A673 (cell line): ENCODE measurements at regions not wholly inside any gene's neighbourhood (a gene's known extent, or its start where the extent isn't known, plus 50 kb on each side); places are given as distances from the start of the nearest gene placed in this dataset.
A peak's percentile ranks its signal among the peaks of the same experiment; 100 is the strongest.

Experiments used
- BruUV-seq: library from RNA; stranded (reverse); fragments of 400-500 nt; replicated peaks from 2 replicates; lab custom pipeline; 2021; lab: Mats Ljungman, UMichigan
- CTCF ChIA-PET: fragments of 300-600 bp; sonication (Branson Sonifier 250); formaldehyde crosslinking; loops from one replicate; lab custom pipeline; 2022; ENCODE audit warnings: antibody characterized with exemption; lab: Charles Lee
- POLR2A ChIA-PET: fragments of 300-600 bp; sonication (Branson Sonifier 250); formaldehyde crosslinking; loops from one replicate; lab custom pipeline; 2022; ENCODE audit warnings: antibody characterized with exemption; ENCODE audit not compliant: low non-redundant PET; lab: Charles Lee
- DNase-seq: peaks from one replicate; pipeline ENCODE4 v3.0.0-alpha.2; 2015; ENCODE audit warnings: low spot score
- H3K27ac ChIP-seq: fragments of 200-600 bp; sonication (generic); 2 replicates; pipeline ENCODE4 v1.5.1; 2016; ENCODE audit warnings: mixed run types, low read depth, mild to moderate bottlenecking, mixed read lengths, antibody characterized with exemption, low read length; ENCODE audit not compliant: poor library complexity, severe bottlenecking
- H3K27me3 ChIP-seq: fragments of 200-600 bp; sonication (generic); replicated peaks from 2 replicates; pipeline ENCODE4 v1.6.1; 2017; ENCODE audit warnings: mixed run types, low read depth, mild to moderate bottlenecking, mixed read lengths, antibody characterized with exemption, low read length; ENCODE audit not compliant: insufficient read depth, poor library complexity
- H3K36me3 ChIP-seq: fragments of 200-600 bp; sonication (generic); 2 replicates; pipeline ENCODE4 v1.6.1; 2016; ENCODE audit warnings: mixed run types, mild to moderate bottlenecking, mixed read lengths, antibody characterized with exemption, low read length; ENCODE audit not compliant: insufficient read depth, poor library complexity, severe bottlenecking
- H3K4me1 ChIP-seq: fragments of 200-600 bp; sonication (generic); 2 replicates; pipeline ENCODE4 v1.6.1; 2017; ENCODE audit warnings: mixed run types, mild to moderate bottlenecking, mixed read lengths, antibody characterized with exemption, low read length; ENCODE audit not compliant: insufficient read depth, poor library complexity, severe bottlenecking
- H3K4me3 ChIP-seq: fragments of 200-600 bp; sonication (generic); 2 replicates; pipeline ENCODE4 v1.5.1; 2016; ENCODE audit warnings: low read depth, mixed run types, mild to moderate bottlenecking, mixed read lengths, low read length; ENCODE audit not compliant: poor library complexity, severe bottlenecking
- H3K9me3 ChIP-seq: fragments of 200-600 bp; sonication (generic); 2 replicates; pipeline ENCODE4 v1.6.1; 2016; ENCODE audit warnings: mixed run types, low read depth, mild to moderate bottlenecking, mixed read lengths, antibody characterized with exemption, low read length; ENCODE audit not compliant: poor library complexity, severe bottlenecking
- CTCF ChIP-seq: fragments of 300-800, 200-600 bp; sonication (generic); conservative IDR thresholded peaks from 2 replicates; pipeline ENCODE4 v1.5.1; 2017; ENCODE audit warnings: low read depth, mild to moderate bottlenecking, antibody characterized with exemption, low read length, moderate library complexity, mixed read lengths
- EZH2 ChIP-seq: fragments of 200-600 bp; sonication (generic); IDR thresholded peaks from 2 replicates; pipeline ENCODE4 v1.6.1; 2017; ENCODE audit warnings: borderline replicate concordance, low read depth, mild to moderate bottlenecking, mixed read lengths, antibody characterized with exemption, low read length; ENCODE audit not compliant: poor library complexity, severe bottlenecking
- intact Hi-C: fragments of 100-400 bp; cut with micrococcal nuclease; formaldehyde crosslinking; loops from one replicate; pipeline ENCODE4 v1.10.0; 2022; ENCODE audit not compliant: unreplicated experiment

GRCh38 chr18:6543330-6543908, 128.7 kb upstream of the L3MBTL4 start:
- peak; percentile 7 for DNase-seq
- Histone ChIP-seq H3K4me3 (no peak overlapping the region), H3K36me3 (no peaks in the 10 kb centered on the region), H3K27me3 (no peaks in the 10 kb centered on the region), H3K27ac (no peak overlapping the region), H3K9me3 (peaks cover 5% of the 10 kb centered on the region), H3K4me1 (no peaks in the 10 kb centered on the region)
- TF ChIP-seq CTCF (peak; percentile 42; the same call in 1 of the 2 replicates), EZH2 (no peak)
- ChIA-PET CTCF (no interaction called here), POLR2A (no interaction called here)
- no TSS peak for BruUV-seq
- intact Hi-C loops: loop anchor here (5.0 kb wide), 1 partner anchor 344 kb away; no protein-coding TSS in a partner anchor

GRCh38 chr18:6546229-6546628, 131.5 kb upstream of the L3MBTL4 start:
- no peak for DNase-seq
- intact Hi-C loops: no loop called here
- ChIA-PET CTCF (no interaction called here), POLR2A (no interaction called here)
- peaks cover 19% of the 10 kb centered on the region for H3K9me3 ChIP-seq
- no peak overlapping the region for H3K27ac ChIP-seq
- no peaks in the 10 kb centered on the region for H3K27me3 ChIP-seq
- no peak overlapping the region for H3K4me3 ChIP-seq
- H3K36me3 ChIP-seq: no peaks in the 10 kb centered on the region
- no peaks in the 10 kb centered on the region for H3K4me1 ChIP-seq
- TF ChIP-seq EZH2 (no peak), CTCF (no peak)
- no TSS peak for BruUV-seq

DNA sequence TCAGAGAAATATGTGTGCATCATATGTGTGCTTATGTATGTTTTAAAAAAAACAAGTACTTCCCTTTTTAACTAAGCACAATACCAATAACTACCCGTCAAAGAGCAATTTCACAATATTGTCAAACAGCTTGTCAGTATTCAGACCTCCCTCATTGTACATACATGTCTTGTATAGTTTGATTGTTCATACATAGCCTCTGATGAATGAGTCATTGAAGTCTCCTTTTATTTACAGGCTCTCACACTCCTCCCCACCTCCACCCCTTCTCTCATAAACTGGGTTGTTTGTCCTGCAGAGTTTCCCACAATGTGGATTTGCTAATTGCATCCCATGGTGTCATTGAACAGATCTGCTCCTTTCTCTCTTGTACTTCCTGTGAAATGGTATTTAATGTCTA, 132.8 kb upstream of the L3MBTL4 start:
- TF ChIP-seq CTCF: no peak
- no peak for TF ChIP-seq EZH2
- ChIA-PET POLR2A (no interaction called here), CTCF (no interaction called here)
- BruUV-seq: no TSS peak
- H3K4me1 ChIP-seq: no peaks in the 10 kb centered on the region
- H3K36me3 ChIP-seq: no peaks in the 10 kb centered on the region
- no peak overlapping the region for H3K4me3 ChIP-seq
- no peaks in the 10 kb centered on the region for H3K27me3 ChIP-seq
- H3K27ac ChIP-seq: no peak overlapping the region
- no peak for DNase-seq
- H3K9me3 ChIP-seq: peaks cover 27% of the 10 kb centered on the region
- intact Hi-C loops: no loop called here
